ENCODE measurements at regions not wholly inside any gene's neighbourhood (a gene's known extent, or its start where the extent isn't known, plus 50 kb on each side); places are given as distances from the start of the nearest gene placed in this dataset.

DNA sequence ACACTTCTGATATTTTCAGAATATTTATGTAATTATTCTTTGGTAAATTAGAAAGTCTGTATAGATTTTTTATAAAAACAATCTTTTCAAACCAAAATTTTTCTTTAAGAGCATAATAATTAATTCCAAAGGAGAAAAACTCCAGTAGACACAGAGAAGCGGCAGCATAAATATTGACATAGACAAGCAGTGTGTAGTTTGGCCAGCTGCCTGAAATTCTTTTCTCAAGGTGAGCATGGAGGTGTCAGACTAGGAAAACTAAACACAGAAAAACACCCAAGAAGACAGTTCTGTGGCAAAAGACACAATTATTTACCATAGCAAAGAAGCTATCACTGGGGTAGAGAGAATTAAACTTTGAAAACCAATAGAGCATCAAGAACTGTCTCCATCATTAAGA lies 82.4 kb downstream of the KLF6 start:
- Histone ChIP-seq H3K27me3 (ENCODE audit: low read length) (no peaks in the 10 kb centered on the region), H3K9me3 (ENCODE audit: low read length) (no peaks in the 10 kb centered on the region), H3F3A (ENCODE audit: low read length, unreplicated experiment) (no peaks in the 10 kb centered on the region), H3K4me1 (ENCODE audit: insufficient read depth, low read length) (no peaks in the 10 kb centered on the region), H3K4me2 (ENCODE audit: low read length) (no peak overlapping the region), H3K9me2 (replicated peaks; ENCODE audit: low read length) (no peaks in the 10 kb centered on the region), H3K79me2 (ENCODE audit: low read length) (no peaks in the 10 kb centered on the region), H3K9ac (ENCODE audit: low read length) (no peak overlapping the region), H3K27ac (ENCODE audit: low read length) (no peak overlapping the region), H2AFZ (ENCODE audit: low read length) (no peak overlapping the region), H4K20me1 (ENCODE audit: low read length) (no peaks in the 10 kb centered on the region), H3K4me3 (ENCODE audit: low read length) (no peak overlapping the region), H3K36me3 (ENCODE audit: low read depth, low read length) (no peaks in the 10 kb centered on the region)
- intact Hi-C loops (cut with micrococcal nuclease) = no loop called here
- CTCF ChIA-PET = no interaction called here
- no peak for TF ChIP-seq EZH2phosphoT487 (IDR thresholded peaks at IDR 0.05; ENCODE audit: borderline replicate concordance, low read length)
- TF ChIP-seq, protein P1, sequence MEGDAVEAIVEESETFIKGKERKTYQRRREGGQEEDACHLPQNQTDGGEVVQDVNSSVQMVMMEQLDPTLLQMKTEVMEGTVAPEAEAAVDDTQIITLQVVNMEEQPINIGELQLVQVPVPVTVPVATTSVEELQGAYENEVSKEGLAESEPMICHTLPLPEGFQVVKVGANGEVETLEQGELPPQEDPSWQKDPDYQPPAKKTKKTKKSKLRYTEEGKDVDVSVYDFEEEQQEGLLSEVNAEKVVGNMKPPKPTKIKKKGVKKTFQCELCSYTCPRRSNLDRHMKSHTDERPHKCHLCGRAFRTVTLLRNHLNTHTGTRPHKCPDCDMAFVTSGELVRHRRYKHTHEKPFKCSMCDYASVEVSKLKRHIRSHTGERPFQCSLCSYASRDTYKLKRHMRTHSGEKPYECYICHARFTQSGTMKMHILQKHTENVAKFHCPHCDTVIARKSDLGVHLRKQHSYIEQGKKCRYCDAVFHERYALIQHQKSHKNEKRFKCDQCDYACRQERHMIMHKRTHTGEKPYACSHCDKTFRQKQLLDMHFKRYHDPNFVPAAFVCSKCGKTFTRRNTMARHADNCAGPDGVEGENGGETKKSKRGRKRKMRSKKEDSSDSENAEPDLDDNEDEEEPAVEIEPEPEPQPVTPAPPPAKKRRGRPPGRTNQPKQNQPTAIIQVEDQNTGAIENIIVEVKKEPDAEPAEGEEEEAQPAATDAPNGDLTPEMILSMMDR (conservative IDR thresholded peaks at IDR 0.05; ENCODE audit: low read depth, low read length) = no peak
- TF ChIP-seq EZH2 (IDR thresholded peaks at IDR 0.05; ENCODE audit: low read length, unreplicated experiment) = no peak
- POLR2A ChIA-PET (ENCODE audit: unreplicated experiment) = no interaction called here
- DNase-seq (no peak), ATAC-seq (no peak)
- no TSS peak for BruUV-seq (replicated peaks)

DNA sequence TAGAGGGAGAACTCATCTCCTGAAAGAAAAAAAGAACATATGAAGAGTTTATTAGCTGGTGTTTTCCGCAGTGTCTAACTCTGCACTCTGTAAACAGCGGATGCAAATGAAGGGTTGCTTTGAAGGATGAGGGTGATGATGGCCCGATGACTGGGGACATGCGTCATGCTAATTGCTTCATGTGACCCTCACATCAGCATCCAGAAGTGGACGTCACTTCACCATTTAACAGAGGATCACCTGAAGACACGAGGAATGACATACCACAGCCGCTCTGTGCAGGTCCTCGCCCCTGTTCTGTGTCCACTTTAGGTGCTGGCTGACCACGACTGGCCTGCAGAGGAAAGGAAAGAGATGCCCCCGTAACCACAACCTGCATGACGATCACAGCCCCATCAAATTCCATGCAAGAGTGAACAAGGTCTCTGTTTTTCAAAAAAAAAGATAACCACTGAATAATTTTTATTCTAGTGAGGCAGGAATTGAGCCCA lies 82.9 kb downstream of the KLF6 start:
- H3K27me3 ChIP-seq (ENCODE audit: low read length) = no peaks in the 10 kb centered on the region
- no peaks in the 10 kb centered on the region for H3K36me3 ChIP-seq (ENCODE audit: low read depth, low read length)
- DNase-seq (no peak), ATAC-seq (no peak)
- no peaks in the 10 kb centered on the region for H4K20me1 ChIP-seq (ENCODE audit: low read length)
- BruUV-seq (replicated peaks) = no TSS peak
- no peak overlapping the region for H3K4me3 ChIP-seq (ENCODE audit: low read length)
- H3K4me1 ChIP-seq (ENCODE audit: insufficient read depth, low read length) = no peaks in the 10 kb centered on the region
- H3K9me3 ChIP-seq (ENCODE audit: low read length) = no peaks in the 10 kb centered on the region
- intact Hi-C loops (cut with micrococcal nuclease) = no loop called here
- TF ChIP-seq EZH2phosphoT487 (IDR thresholded peaks at IDR 0.05; ENCODE audit: borderline replicate concordance, low read length) (no peak), EZH2 (IDR thresholded peaks at IDR 0.05; ENCODE audit: low read length, unreplicated experiment) (no peak)
- TF ChIP-seq, protein P1 (conservative IDR thresholded peaks at IDR 0.05; ENCODE audit: low read depth, low read length) = no peak
- ChIA-PET POLR2A (ENCODE audit: unreplicated experiment) (no interaction called here), CTCF (no interaction called here)
- no peak overlapping the region for H3K4me2 ChIP-seq (ENCODE audit: low read length)
- no peaks in the 10 kb centered on the region for H3K79me2 ChIP-seq (ENCODE audit: low read length)
- H3K27ac ChIP-seq (ENCODE audit: low read length) = no peak overlapping the region
- H3F3A ChIP-seq (ENCODE audit: low read length, unreplicated experiment) = no peaks in the 10 kb centered on the region
- no peaks in the 10 kb centered on the region for H3K9me2 ChIP-seq (replicated peaks; ENCODE audit: low read length)
- H3K9ac ChIP-seq (ENCODE audit: low read length) = no peak overlapping the region
- H2AFZ ChIP-seq (ENCODE audit: low read length) = no peak overlapping the region

- Histone ChIP-seq H3K27ac (ENCODE audit: low read length) (no peak overlapping the region), H4K20me1 (ENCODE audit: low read length) (no peaks in the 10 kb centered on the region), H3K9ac (ENCODE audit: low read length) (no peak overlapping the region), H3K27me3 (ENCODE audit: low read length) (no peaks in the 10 kb centered on the region), H3K36me3 (ENCODE audit: low read depth, low read length) (no peaks in the 10 kb centered on the region), H3F3A (ENCODE audit: low read length, unreplicated experiment) (no peaks in the 10 kb centered on the region), H3K79me2 (ENCODE audit: low read length) (no peaks in the 10 kb centered on the region), H3K4me2 (ENCODE audit: low read length) (no peak overlapping the region), H3K9me3 (ENCODE audit: low read length) (no peaks in the 10 kb centered on the region), H3K4me1 (ENCODE audit: insufficient read depth, low read length) (no peaks in the 10 kb centered on the region), H2AFZ (ENCODE audit: low read length) (no peak overlapping the region), H3K9me2 (replicated peaks; ENCODE audit: low read length) (no peaks in the 10 kb centered on the region), H3K4me3 (ENCODE audit: low read length) (no peak overlapping the region)
- TF ChIP-seq, protein P1 (conservative IDR thresholded peaks at IDR 0.05; ENCODE audit: low read depth, low read length) = no peak
- TF ChIP-seq EZH2 (IDR thresholded peaks at IDR 0.05; ENCODE audit: low read length, unreplicated experiment) (no peak), EZH2phosphoT487 (IDR thresholded peaks at IDR 0.05; ENCODE audit: borderline replicate concordance, low read length) (no peak)
- no TSS peak for BruUV-seq (replicated peaks)
- DNase-seq = no peak
- ATAC-seq = no peak
- intact Hi-C loops (cut with micrococcal nuclease) = no loop called here
- ChIA-PET POLR2A (ENCODE audit: unreplicated experiment) (no interaction called here), CTCF (no interaction called here)
Measured at GRCh38 chr10:3701491-3701890, 83.5 kb downstream of the KLF6 start.

All from PC-3 (cell line).